GM18520 (cell line): ENCODE measurements at regions not wholly inside any gene's neighbourhood (a gene's known extent, or its start where the extent isn't known, plus 50 kb on each side); places are given as distances from the start of the nearest gene placed in this dataset.

Source experiments
- ATAC-seq: cut with Tn5 transposase; IDR thresholded peaks from one replicate; pipeline ENCODE4 v1.9.1; 2021; ENCODE audit not compliant: unreplicated experiment

- no peak for ATAC-seq
These were observed 119.6 kb upstream of the NFIB start for GRCh38 chr9:14433351-14434157.

- ATAC-seq: no peak
These were observed 118.9 kb upstream of the NFIB start for GRCh38 chr9:14432666-14433350.

GRCh38 chr9:14428781-14429230 is 114.9 kb upstream of the NFIB start:
- ATAC-seq: no peak

- ATAC-seq: no peak
These were observed 113.5 kb upstream of the NFIB start for GRCh38 chr9:14427419-14427818.

GRCh38 chr9:14424983-14425382 is 111.0 kb upstream of the NFIB start:
- no peak for ATAC-seq

GRCh38 chr9:14424289-14424688 is 110.3 kb upstream of the NFIB start:
- no peak for ATAC-seq

GRCh38 chr9:14423815-14424261 is 109.9 kb upstream of the NFIB start:
- ATAC-seq: no peak

- no peak for ATAC-seq
These were observed 107.3 kb upstream of the NFIB start for GRCh38 chr9:14421291-14421690.

GRCh38 chr9:14418941-14419937 is 105.3 kb upstream of the NFIB start:
- no peak for ATAC-seq

GRCh38 chr9:14418301-14418940 is 104.5 kb upstream of the NFIB start:
- ATAC-seq: no peak

GRCh38 chr9:14417237-14417636 is 103.3 kb upstream of the NFIB start:
- no peak for ATAC-seq

- no peak for ATAC-seq
These were observed 102.0 kb upstream of the NFIB start for GRCh38 chr9:14415947-14416346.

- no peak for ATAC-seq
These were observed 99.9 kb upstream of the NFIB start for GRCh38 chr9:14413812-14414211.

- no peak for ATAC-seq
These were observed 98.8 kb upstream of the NFIB start for GRCh38 chr9:14412775-14413174.

GRCh38 chr9:14406463-14406862 is 92.5 kb upstream of the NFIB start:
- ATAC-seq: no peak

- no peak for ATAC-seq
These were observed 91.3 kb upstream of the NFIB start for GRCh38 chr9:14405176-14405706.

- ATAC-seq: no peak
These were observed 89.1 kb upstream of the NFIB start for GRCh38 chr9:14403081-14403480.

GRCh38 chr9:14402583-14402982 is 88.6 kb upstream of the NFIB start:
- no peak for ATAC-seq

- no peak for ATAC-seq
These were observed 88.0 kb upstream of the NFIB start for GRCh38 chr9:14401911-14402310.

- no peak for ATAC-seq
These were observed 86.7 kb upstream of the NFIB start for GRCh38 chr9:14400658-14400995.
